ENCODE measurements at regions not wholly inside any gene's neighbourhood (a gene's known extent, or its start where the extent isn't known, plus 50 kb on each side); places are given as distances from the start of the nearest gene placed in this dataset.

GRCh38 chr6:40906759-40907158, 132.3 kb downstream of the UNC5CL start:
- H3K4me3 ChIP-seq (ENCODE audit: low read depth, low read length): no peak overlapping the region
- TF ChIP-seq CTCF (IDR thresholded peaks at IDR 0.05; ENCODE audit: borderline replicate concordance, insufficient read depth, low read depth, low read length): no peak

GRCh38 chr6:40904583-40905194, 134.3 kb downstream of the UNC5CL start:
- TF ChIP-seq CTCF (IDR thresholded peaks at IDR 0.05; ENCODE audit: borderline replicate concordance, insufficient read depth, low read depth, low read length): no peak
- no peak overlapping the region for H3K4me3 ChIP-seq (ENCODE audit: low read depth, low read length)

- H3K4me3 ChIP-seq (ENCODE audit: low read depth, low read length): no peak overlapping the region
- TF ChIP-seq CTCF (IDR thresholded peaks at IDR 0.05; ENCODE audit: borderline replicate concordance, insufficient read depth, low read depth, low read length): no peak
Observed at GRCh38 chr6:40903456-40903855, 135.6 kb downstream of the UNC5CL start.

- no peak for TF ChIP-seq CTCF (IDR thresholded peaks at IDR 0.05; ENCODE audit: borderline replicate concordance, insufficient read depth, low read depth, low read length)
- H3K4me3 ChIP-seq (ENCODE audit: low read depth, low read length): no peak overlapping the region
Observed at GRCh38 chr6:40901322-40902055, 137.5 kb downstream of the UNC5CL start.

- H3K4me3 ChIP-seq (ENCODE audit: low read depth, low read length): no peak overlapping the region
- TF ChIP-seq CTCF (IDR thresholded peaks at IDR 0.05; ENCODE audit: borderline replicate concordance, insufficient read depth, low read depth, low read length): no peak
Observed at GRCh38 chr6:40900791-40901190, 138.2 kb downstream of the UNC5CL start.

- no peak for TF ChIP-seq CTCF (IDR thresholded peaks at IDR 0.05; ENCODE audit: borderline replicate concordance, insufficient read depth, low read depth, low read length)
- no peak overlapping the region for H3K4me3 ChIP-seq (ENCODE audit: low read depth, low read length)
Observed at GRCh38 chr6:40899684-40900155, 139.3 kb downstream of the UNC5CL start.

GRCh38 chr6:40898073-40898472, 140.9 kb downstream of the UNC5CL start:
- TF ChIP-seq CTCF (IDR thresholded peaks at IDR 0.05; ENCODE audit: borderline replicate concordance, insufficient read depth, low read depth, low read length): no peak
- H3K4me3 ChIP-seq (ENCODE audit: low read depth, low read length): no peak overlapping the region

All from GM12875 (cell line).